Astrocyte (in vitro differentiated cells and primary cell): ENCODE measurements at regions not wholly inside any gene's neighbourhood (a gene's known extent, or its start where the extent isn't known, plus 50 kb on each side); places are given as distances from the start of the nearest gene placed in this dataset.

Experiments
- DNase-seq: peaks from one replicate; pipeline ENCODE4 v3.0.0-alpha.2; 2010; ENCODE audit warnings: low read depth
- FAIRE-seq: peaks from 2 replicates; lab custom pipeline; 2011; peaks lifted over from hg19 to GRCh38; lab: Jason Lieb, UNC
- H2AFZ ChIP-seq: 2 replicates; pipeline ENCODE4 v1.6.0; 2012; ENCODE audit warnings: low read depth, low read length, inconsistent platforms
- H3K27ac ChIP-seq: 2 replicates; pipeline ENCODE4 v1.5.1; 2011; ENCODE audit warnings: low read depth, low read length, inconsistent platforms
- H3K27me3 ChIP-seq: 2 replicates; pipeline ENCODE4 v1.6.0; 2011; ENCODE audit warnings: low read length, inconsistent platforms; ENCODE audit not compliant: insufficient read depth
- H3K36me3 ChIP-seq: 2 replicates; pipeline ENCODE4 v1.5.1; 2011; ENCODE audit warnings: low read length, inconsistent platforms; ENCODE audit not compliant: insufficient read depth
- H3K4me1 ChIP-seq: 2 replicates; pipeline ENCODE4 v1.5.1; 2011; ENCODE audit warnings: low read length, inconsistent platforms; ENCODE audit not compliant: insufficient read depth
- H3K4me2 ChIP-seq: 2 replicates; pipeline ENCODE4 v1.6.0; 2012; ENCODE audit warnings: low read length, inconsistent platforms
- H3K4me3 ChIP-seq: 2 replicates; pipeline ENCODE4 v1.5.1; 2011; ENCODE audit warnings: low read depth, mild to moderate bottlenecking, low read length, inconsistent platforms; ENCODE audit not compliant: insufficient read depth
- H3K79me2 ChIP-seq: 2 replicates; pipeline ENCODE4 v1.6.0; 2012; ENCODE audit warnings: mild to moderate bottlenecking, low read length, inconsistent platforms; ENCODE audit not compliant: insufficient read depth
- H3K9ac ChIP-seq: 2 replicates; pipeline ENCODE4 v1.6.0; 2012; ENCODE audit warnings: mild to moderate bottlenecking, low read length, inconsistent platforms
- H3K9me3 ChIP-seq: 2 replicates; pipeline ENCODE4 v1.5.1; 2012; ENCODE audit warnings: low read depth, mild to moderate bottlenecking, low read length, inconsistent platforms; ENCODE audit not compliant: insufficient read depth
- H4K20me1 ChIP-seq: 2 replicates; pipeline ENCODE4 v1.6.0; 2012; ENCODE audit warnings: low read length, inconsistent platforms; ENCODE audit not compliant: insufficient read depth
- H3K27ac Mint-ChIP-seq: one replicate; pipeline ENCODE4 v1.8.0; 2021; ENCODE audit warnings: mild to moderate bottlenecking, mixed read lengths; ENCODE audit not compliant: unreplicated experiment
- H3K27me3 Mint-ChIP-seq: one replicate; pipeline ENCODE4 v1.8.0; 2021; ENCODE audit warnings: low read depth, mixed read lengths; ENCODE audit not compliant: unreplicated experiment
- H3K36me3 Mint-ChIP-seq: one replicate; pipeline ENCODE4 v1.8.0; 2021; ENCODE audit warnings: low read depth, mixed read lengths; ENCODE audit not compliant: unreplicated experiment
- H3K4me1 Mint-ChIP-seq: one replicate; pipeline ENCODE4 v1.8.0; 2021; ENCODE audit warnings: low read depth, mixed read lengths; ENCODE audit not compliant: unreplicated experiment
- H3K4me3 Mint-ChIP-seq: one replicate; pipeline ENCODE4 v1.8.0; 2021; ENCODE audit warnings: mild to moderate bottlenecking, moderate library complexity, mixed read lengths; ENCODE audit not compliant: unreplicated experiment
- H3K9me3 Mint-ChIP-seq: one replicate; pipeline ENCODE4 v1.8.0; 2021; ENCODE audit warnings: mild to moderate bottlenecking, mixed read lengths; ENCODE audit not compliant: unreplicated experiment
- CTCF ChIP-seq: IDR thresholded peaks from 2 replicates; pipeline ENCODE4 v1.5.1; 2011; ENCODE audit warnings: low read depth, mild to moderate bottlenecking, inconsistent platforms, low read length, moderate library complexity; ENCODE audit not compliant: insufficient read depth
- EZH2 ChIP-seq: IDR thresholded peaks from 2 replicates; pipeline ENCODE4 v1.6.1; 2012; ENCODE audit warnings: mild to moderate bottlenecking, low read length, inconsistent platforms; ENCODE audit not compliant: insufficient read depth

DNA sequence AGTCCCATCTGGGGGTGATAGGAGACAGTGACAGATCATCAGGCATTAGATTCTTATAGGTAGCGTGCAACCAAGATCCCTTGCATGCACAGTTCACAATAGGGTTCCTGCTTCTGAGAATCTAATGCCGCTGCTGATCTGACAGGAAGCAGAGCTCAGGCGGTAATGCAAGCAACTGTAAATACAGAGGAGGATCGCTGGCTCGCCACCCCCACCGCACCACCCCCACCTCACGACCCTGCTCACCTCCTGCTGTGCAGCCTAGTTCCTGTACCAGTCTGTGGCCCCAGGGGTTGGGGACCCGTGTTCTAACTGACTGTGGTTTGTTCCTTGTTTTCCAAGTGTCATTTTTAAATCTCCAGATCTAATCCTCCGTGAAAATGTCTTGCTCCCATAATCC lies 89.0 kb upstream of the MAPK10 start:
- H3K36me3 Mint-ChIP-seq: no peaks in the 10 kb centered on the region

DNA sequence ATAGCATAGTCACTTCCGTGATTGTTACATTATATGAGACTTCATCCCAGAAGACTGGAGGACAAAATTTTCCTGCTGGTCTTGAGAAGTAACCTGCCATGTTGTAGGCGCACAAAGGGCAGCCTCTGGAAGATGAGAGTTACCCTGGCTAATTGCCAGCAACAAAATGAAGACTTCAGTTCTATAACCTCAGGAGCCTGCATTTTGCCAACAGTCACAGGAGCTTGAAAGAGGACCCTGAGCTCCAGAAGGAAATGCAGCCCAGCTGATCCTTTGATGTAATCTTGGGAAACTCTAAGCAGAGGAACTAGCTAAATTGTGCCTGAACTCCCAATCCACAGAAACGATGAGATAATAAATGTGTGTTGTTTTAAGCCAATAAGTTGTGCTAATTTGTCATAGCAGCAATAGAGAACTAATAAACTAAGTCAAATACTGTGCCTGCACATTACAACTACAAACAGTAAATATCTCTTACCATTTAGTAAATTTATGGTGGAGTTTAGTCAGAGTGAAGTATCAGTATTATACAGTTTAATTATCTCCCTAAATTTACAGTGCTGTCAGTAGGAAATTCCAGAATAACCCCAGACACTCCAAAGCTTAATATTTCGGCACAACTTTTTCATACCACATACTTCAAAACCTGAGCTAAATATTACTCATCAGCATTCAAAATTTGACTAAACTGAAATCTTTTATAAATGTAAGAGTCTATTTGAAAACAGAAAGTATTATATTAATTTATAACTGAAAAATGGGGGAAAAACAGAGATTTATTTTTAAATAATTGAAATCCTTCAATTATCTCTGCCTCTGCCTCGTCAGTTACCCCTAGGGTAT lies 90.1 kb upstream of the MAPK10 start:
- Histone ChIP-seq H3K4me3 (no peak overlapping the region), H3K4me2 (no peak overlapping the region), H3K9ac (no peak overlapping the region), H3K4me1 (no peaks in the 10 kb centered on the region), H4K20me1 (no peaks in the 10 kb centered on the region), H2AFZ (no peak overlapping the region), H3K9me3 (no peaks in the 10 kb centered on the region), H3K79me2 (no peaks in the 10 kb centered on the region), H3K36me3 (no peaks in the 10 kb centered on the region), H3K27me3 (no peaks in the 10 kb centered on the region), H3K27ac (no peak overlapping the region)
- Mint-ChIP-seq H3K36me3 (no peaks in the 10 kb centered on the region), H3K27me3 (no peaks in the 10 kb centered on the region), H3K4me3 (no peak overlapping the region), H3K4me1 (peaks cover 20% of the 10 kb centered on the region), H3K27ac (no peak overlapping the region), H3K9me3 (peaks cover 7% of the 10 kb centered on the region)
- FAIRE-seq: no peak
- DNase-seq: no peak
- no peak for TF ChIP-seq EZH2
- no peak for TF ChIP-seq CTCF

More for the DNA sequence above, 89.0 kb upstream of the MAPK10 start:
- Mint-ChIP-seq H3K27me3 (no peaks in the 10 kb centered on the region), H3K9me3 (peaks cover 7% of the 10 kb centered on the region), H3K4me3 (no peak overlapping the region), H3K27ac (no peak overlapping the region), H3K4me1 (peaks cover 17% of the 10 kb centered on the region)
- Histone ChIP-seq H3K27ac (no peak overlapping the region), H3K4me3 (no peak overlapping the region), H3K36me3 (no peaks in the 10 kb centered on the region), H3K9me3 (no peaks in the 10 kb centered on the region), H2AFZ (no peak overlapping the region), H3K4me1 (no peaks in the 10 kb centered on the region), H3K79me2 (no peaks in the 10 kb centered on the region), H3K4me2 (peak overlapping the region; percentile 34), H3K27me3 (no peaks in the 10 kb centered on the region), H3K9ac (no peak overlapping the region), H4K20me1 (no peaks in the 10 kb centered on the region)
- TF ChIP-seq CTCF (no peak), EZH2 (no peak)
- FAIRE-seq: no peak
- DNase-seq: no peak

DNA sequence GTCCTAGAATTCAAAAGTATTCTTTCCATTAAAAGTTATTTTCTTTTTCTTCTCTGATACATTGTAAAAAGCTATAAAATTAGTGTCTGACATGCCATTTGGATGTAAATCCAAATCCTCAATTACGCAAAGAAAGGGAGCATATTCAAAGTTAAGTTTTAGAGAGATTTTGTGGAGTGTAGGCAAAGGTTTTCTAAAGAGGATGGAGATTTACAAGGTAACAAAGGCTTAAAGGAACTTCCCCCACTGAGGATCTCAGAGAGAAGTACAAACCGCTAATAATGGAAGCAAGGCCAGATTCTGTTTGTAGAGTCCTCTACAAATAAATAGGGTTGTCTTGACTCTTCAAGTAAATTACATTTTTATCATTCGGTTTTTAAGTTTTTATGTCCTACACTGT lies 91.0 kb upstream of the MAPK10 start:
- Mint-ChIP-seq H3K9me3 (peaks cover 7% of the 10 kb centered on the region), H3K4me1 (peaks cover 20% of the 10 kb centered on the region), H3K36me3 (no peaks in the 10 kb centered on the region), H3K27ac (no peak overlapping the region), H3K4me3 (no peak overlapping the region), H3K27me3 (no peaks in the 10 kb centered on the region)
- Histone ChIP-seq H3K9ac (no peak overlapping the region), H3K4me2 (no peak overlapping the region), H3K4me1 (no peaks in the 10 kb centered on the region), H3K27ac (no peak overlapping the region), H3K9me3 (no peaks in the 10 kb centered on the region), H3K36me3 (no peaks in the 10 kb centered on the region), H3K4me3 (no peak overlapping the region), H3K79me2 (no peaks in the 10 kb centered on the region), H4K20me1 (no peaks in the 10 kb centered on the region), H2AFZ (no peak overlapping the region), H3K27me3 (no peaks in the 10 kb centered on the region)
- FAIRE-seq: no peak
- TF ChIP-seq EZH2 (no peak), CTCF (no peak)
- no peak for DNase-seq
